ENCODE measurements at regions not wholly inside any gene's neighbourhood (a gene's known extent, or its start where the extent isn't known, plus 50 kb on each side); places are given as distances from the start of the nearest gene placed in this dataset.

- TF ChIP-seq TBP (IDR thresholded peaks at IDR 0.05; ENCODE audit: low read depth, low read length), result no peak
Measured at GRCh38 chr16:66264311-66265047, 102.0 kb upstream of the CDH5 start (continued).

Measured in H1 (cell line).